NCI-H748 (cell line): ENCODE measurements at regions not wholly inside any gene's neighbourhood (a gene's known extent, or its start where the extent isn't known, plus 50 kb on each side); places are given as distances from the start of the nearest gene placed in this dataset.
"Not testable (repeated sequence)": the region's sequence is repeated elsewhere in the genome, so short reads cannot be mapped to it uniquely, and the experiment has no call there.

ENCODE experiments used
- DNase-seq: peaks from one replicate; lab custom pipeline; 2025; ENCODE audit not compliant: unreplicated experiment; lab: John Stamatoyannopoulos, UW

DNA sequence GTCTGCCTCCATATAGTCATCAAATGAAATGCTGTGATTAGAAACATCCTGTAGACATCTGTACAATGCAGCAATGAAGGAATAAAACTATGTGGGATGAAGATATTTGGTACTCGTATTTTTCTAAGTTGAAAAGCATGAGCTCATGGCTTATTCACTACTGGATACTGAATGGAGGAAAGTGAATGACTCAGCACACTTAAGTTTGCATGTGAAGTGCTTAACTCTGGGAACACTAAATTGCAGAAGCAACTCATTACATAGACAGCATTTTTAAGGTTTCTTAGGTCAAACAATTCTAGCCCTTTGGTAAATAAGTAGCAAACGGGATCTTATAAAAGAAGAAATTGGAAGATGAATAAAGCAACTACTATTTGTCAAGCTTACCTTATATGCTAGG, 429.0 kb upstream of the MIR17HG start:
- DNase-seq: no peak

DNA sequence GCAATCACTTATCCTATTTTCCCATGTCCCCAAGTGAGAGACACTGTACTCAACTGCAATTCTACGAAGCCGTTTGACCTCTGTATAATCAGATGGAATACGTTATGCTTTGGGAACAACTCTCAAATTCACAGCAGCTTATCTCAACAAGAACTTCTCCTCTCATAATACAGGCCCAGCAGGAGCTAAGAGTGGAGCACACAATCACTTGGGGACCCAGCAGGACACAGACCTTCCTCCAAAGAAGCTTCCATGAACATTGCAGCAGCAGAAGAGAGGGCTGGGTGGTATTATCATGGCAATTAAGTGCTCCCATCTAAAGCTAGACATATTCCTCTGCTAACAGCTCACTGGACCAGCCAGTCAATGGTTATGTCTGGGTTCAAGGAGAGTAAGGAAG, 428.3 kb upstream of the MIR17HG start:
- no peak for DNase-seq

DNA sequence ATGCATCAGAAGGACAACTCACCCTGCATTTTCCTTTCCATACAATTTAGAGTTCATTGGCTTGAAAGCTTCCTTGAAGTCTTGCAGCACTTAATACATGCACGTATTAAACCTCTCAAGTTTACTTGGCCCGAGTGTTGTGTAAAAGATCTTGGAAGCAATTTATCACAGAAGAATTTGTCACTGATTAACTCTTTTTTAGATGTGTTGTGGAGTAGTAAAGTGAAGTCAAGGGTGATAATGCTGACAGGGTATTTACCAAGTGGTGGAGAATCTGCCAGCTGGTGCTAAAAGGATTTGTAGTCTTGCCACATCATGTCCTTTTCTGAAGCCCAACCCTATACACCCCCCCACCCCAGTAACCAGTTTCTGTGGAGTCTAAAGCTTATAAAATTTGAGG, 421.0 kb upstream of the MIR17HG start:
- DNase-seq: no peak

DNA sequence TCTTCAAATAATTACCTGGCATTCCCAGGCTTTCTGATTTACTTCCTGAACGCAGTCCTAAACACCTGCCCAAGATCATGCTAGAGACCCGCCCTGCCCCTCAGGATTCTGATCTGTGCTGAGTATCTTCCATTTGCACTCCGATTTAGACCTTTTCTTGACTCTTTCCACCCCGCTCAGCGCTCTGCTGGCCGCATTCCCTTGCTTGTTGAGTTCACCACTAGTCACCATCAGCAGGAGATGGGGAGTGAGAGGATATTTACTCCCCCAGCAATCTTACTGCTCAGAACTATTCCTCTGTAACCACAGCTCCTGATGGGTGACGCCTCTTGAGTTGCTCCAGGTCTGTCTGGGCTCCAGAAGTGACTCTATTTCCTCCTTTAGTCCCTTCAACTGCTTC, 419.4 kb upstream of the MIR17HG start:
- no peak for DNase-seq

DNA sequence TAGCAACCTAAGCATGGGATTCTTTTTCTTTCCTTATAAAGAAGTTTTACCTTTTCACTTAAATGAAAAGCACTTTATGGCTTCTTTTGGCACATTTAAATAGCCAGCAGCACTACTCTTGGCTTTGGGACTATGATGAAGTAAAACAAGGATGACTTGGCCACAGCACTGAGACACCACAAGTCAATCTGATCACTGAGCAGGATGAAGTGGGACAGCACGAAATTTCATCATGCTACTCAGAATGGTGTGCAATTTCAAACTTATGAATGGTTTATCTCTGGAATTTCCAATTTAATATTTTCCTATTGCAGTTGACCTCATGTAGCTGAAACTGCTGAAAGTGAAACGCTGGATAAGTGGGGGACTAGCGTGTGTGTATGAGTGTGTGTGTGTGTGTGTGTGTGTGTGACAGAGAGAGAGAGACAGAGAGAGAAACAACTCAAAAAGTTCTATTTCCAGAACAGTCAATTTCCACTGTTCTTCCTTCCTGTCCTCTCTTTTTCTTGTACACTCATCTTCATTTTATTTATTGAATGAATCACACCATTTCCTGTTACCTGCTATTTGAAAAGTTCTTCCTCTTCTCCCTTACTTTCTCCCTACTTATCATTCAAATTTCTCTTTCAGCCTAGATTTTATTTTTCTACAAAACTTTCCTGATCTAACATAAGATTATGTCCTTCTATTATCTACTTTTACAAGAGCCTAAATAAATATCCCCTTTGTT, 414.2 kb upstream of the MIR17HG start:
- DNase-seq: no peak

DNA sequence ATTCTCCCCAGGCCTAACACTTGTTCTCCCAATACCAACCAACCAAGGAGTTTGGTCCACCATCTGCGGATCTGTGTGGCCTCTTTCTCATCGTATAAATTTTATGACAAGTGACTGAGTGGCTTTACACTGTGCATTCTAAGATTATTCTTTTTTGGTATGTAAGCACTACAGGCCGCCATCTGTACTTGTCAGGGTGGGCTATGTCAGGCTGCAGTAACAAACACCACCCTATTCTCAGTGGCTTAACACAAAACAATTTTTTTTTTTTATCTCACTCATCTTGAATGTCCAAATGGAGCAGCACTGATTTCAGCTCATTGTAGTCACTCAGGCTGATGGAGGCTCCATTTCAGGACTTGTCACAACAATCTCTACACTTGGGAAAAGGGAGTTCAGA, 412.7 kb upstream of the MIR17HG start:
- no peak for DNase-seq

DNA sequence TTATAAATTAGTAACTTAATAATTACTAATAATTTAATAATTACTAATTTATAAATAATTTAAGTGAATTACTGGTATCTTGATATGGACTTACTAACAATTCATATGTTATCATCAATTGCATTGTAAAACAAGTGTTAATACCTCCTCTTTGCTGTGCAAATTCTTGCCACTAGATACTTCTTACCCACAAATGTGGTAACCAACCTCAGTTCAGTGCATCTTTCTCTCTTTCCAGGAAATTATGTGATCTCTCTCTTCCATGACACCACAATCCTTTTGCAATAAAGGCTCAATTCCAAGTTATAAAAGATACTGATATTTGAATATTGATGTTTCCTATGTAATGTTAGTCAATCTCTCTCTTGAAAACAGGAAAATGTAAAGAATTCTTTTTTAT, 408.6 kb upstream of the MIR17HG start:
- no peak for DNase-seq

DNA sequence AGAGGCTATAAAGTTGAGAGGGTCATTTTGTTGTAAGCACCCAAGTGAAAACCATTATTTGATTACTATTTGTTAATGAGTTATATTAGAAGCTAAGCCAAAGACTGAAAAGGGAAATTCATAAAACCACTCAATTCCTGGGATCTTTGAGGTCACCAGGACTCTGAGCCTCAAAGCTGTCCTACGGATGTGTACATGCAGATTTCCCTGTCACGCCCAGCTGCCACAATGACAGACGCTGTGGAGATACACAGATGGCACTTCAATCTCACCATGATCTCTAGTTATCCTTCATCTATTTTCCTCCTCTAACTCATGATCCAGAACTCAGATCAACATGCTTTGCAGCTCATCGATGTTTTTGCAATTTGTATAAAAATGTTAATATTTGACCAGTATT, 403.5 kb upstream of the MIR17HG start:
- peak; percentile 36 for DNase-seq

DNA sequence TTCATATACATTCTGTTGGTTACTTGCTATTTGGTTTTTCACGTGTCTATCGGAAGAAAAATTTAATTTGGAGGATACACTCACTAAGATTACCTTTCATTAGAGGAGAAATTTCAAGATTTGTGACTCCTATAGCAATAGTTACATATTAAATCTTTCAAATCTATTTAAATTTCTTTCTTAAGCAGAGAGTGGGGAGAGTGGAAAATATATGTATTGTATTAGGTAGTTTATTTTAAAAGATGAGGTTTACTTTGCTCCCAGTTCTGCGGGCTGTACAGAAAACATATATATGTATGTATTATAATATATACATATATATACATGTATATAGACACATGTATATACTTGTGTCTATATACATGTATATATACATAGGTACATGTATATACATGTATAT, 402.3 kb upstream of the MIR17HG start:
- DNase-seq: not testable (repeated sequence)

DNA sequence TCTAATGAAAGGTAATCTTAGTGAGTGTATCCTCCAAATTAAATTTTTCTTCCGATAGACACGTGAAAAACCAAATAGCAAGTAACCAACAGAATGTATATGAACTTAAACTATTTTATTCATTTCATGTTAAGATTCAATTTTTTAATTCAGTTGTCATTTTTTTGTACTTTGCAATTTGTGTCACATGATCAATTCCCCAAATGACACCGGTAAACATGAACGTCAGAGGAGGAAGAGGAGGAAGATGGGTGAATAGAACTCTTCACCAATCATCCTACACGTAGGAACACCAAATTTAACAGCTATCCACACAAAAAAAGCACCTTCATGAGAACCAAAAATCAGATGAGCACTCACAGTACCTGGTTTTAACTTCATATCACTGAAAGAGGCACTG, 401.4 kb upstream of the MIR17HG start:
- DNase-seq: not testable (repeated sequence)

DNA sequence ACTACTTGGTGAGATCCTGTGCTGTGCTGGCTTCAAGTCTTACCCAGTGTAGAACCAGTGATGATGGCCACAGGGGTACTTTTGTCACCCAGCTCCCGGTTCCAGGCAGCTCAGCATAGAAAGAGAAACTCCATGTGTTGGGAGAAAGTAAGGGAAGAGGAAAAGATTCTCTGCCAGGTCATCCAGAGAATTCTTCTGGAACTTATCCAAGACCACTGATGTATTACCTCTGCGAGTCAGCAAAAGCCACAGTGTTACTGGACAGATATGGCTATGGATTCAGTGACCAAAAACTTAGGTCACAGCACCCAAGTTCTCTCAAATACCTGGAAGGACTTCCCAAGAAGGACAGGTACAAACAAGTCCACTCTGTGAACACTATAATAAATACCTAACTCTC, 399.5 kb upstream of the MIR17HG start:
- DNase-seq: no peak

DNA sequence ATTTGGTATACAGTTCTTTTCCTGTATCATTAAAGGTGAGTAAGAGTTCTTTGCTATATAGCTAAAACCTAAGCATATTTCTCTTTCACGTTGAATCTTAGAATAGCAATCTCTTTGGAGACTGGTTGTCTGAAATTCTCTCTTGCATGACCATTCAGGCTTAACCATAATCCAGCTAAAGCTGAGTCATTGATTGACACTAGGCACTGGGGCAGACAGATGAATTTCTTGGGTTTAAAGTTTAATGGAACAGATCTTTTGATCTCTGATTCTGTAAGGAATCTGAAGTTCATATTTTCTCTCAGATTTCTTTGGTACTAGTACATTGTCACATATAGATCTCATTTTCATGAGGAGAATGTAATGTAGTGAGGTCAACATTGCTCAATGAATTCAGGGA, 397.3 kb upstream of the MIR17HG start:
- no peak for DNase-seq

DNA sequence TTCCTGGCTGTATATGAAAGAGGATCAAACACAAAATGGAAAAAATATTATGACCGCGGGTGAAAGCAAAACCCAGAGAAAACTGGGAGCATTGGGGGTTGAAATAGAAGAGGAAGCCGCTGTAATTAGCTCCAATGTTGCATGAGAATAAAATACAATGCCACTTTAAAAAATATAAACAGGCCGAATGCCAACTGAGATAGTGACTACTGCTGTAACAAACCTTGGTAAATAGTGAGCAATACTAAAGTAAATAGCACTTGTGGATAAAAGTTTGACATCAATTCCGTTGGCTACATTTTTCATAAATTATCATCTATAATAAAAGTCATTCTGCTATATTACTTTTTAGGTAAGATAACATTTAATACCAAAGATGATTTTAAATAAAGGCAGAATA, 395.8 kb upstream of the MIR17HG start:
- DNase-seq: no peak

DNA sequence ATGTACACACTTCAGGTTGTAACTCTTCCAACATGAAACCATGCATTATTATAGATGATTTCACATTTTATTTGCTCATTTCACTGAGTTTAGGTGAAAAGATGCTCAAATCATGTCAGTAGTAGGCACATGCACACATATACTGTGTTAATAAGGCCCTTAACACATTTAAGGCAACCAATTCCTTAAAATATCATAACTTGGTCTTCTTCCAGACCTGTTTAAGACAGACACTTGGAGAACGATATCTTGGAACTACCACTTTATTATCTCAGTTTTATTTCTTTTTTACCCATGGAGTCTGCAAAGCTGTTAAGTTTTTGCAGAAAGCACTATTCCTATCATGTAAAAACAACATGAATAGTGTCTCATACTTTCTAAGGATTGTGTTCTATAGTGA, 395.2 kb upstream of the MIR17HG start:
- DNase-seq: no peak

DNA sequence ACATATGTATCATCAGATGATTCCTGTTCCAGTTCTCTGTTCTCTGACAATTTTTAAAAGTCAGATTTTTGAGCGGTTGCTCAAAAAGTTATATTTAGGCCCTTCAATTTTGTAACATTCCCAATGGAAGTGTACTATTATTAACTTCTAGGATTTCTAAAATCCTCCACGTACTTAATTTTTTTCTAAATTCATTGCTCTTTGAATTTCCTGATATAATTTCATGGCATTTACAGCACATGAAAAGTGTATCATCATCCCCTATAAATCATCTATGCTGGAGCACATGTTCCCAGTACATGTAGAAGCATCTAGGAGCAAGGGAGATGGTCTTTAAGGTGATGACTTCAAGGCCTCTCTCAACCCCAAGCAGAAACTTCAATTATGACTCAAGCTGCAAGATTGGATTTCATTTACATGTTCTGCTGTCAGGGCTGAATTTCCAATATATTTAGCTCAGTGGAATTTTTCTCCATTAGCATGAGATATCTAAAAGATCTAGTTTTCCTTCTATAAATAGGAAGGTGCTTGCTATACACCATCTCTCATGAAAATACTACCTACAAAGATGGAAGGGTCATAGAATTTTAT, 392.8 kb upstream of the MIR17HG start:
- DNase-seq: no peak

DNA sequence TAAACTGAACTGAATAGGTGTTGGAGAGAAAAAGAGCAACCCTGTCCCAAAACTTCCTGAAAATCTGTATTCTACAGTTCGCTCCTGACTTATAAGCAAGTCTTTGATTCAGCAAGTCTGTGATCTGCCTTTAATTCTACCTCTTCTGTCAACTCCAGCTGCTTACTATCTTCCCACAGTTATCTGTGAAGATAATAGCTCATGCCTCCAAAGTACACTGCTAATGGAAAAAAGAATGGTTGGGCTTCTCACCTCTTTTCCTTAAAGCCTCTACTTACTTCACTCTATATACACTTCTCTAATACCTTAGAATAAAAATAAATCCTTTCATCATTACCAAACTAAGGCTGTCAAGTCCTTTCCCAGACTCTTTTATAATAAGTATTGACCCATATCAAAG, 391.5 kb upstream of the MIR17HG start:
- DNase-seq: peak; percentile 4

DNA sequence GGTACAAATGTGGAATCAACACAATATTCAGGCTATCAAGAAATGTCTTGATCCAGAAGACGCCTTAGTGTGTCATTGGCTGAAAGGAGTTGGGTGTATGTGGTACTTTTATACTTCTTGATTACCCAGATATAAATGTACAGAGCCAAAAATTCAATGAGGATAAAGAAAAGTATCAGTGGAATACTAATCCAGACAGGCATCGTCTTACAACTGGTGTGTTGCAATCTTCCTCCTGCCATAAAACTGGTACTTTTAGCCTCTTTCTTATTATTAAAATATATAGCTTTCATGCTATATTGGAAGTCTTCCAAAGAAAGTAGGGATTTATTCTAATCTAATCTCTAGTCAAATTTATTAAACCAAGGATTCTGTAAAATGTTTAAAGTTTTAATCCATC, 388.6 kb upstream of the MIR17HG start:
- DNase-seq: no peak

DNA sequence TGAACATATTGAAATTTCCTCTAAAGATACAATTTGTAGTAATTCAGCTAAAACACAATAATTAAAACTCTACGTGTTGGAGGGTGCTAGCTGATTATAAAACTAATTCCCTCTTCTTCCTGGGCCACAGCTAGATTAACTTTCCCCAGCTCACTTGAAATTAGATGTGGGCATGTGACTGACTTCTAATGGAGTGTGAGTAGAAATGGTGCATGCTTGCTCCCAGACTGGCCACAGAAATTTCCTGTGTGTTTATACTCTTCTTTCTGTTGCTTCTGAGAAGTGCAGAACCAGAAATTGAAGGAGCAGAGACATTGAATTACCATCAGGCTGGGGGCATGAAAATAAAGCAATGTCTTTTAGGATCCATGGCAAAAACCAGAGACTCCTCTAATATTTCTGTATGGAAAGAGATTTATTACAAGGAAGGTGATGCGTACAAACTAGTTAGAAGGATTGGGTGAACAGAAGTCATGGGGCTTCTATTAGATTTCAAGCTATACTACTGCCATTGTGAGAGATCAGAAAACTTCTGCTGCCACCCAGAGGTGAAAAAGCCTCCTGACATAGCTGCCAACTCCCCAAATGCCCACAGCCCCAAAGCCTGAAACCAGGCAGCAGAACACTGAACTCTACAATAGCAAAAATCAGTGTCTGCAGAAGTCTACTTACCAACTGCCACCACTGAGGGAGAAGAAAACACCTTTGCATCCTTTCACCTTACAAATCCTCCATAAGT, 379.2 kb upstream of the MIR17HG start:
- DNase-seq: peak; percentile 57

DNA sequence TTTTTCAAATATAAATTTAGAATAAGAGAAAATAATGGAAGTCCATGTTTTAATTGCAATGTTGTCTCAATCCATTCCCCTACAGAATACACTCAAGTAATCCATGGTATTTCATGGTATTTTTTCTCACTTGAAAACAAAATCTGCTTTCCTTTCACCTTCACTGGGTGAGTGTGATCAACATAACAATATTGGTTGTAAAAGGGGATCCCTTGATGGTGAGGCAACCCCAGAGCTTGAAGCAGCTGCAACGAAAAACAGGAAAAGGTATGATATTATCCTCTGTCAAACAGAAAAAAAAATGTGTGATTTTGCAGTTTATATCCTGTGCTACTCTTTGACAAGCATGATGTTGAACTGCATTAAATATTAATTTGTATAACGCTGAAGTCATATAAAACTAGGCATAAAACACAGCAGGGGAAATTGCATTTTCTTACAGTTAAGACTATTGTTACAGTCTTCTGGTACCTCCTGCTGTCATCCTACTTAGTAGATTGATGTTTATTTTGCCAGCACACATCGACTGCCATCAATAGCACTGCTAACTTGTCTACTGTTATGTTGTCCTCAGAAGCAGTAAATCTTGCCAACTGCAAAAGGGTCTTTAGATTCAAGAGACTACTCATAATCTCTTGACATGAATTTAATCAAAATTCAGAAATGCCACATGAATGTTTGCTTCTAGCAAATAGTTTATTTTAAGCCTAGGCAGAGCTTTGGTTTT, 373.1 kb upstream of the MIR17HG start:
- peak; percentile 40 for DNase-seq

DNA sequence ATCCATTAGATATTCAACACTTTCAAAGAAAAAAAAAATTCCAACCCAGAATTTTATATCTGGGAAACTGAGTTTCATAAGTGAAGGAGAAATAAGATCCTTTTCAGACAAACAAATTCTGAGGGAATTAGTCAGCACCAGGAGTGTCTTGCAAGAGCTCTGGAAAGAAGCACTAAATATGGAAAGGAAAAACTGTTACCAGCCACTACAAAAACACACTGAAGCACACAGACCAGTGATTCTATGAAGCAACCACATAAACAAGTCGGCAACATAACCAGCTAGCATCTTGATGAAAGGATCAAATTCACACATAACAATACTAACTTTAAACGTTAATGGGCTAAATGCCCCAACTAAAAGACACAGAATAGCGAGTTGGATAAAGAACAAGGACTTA, 368.4 kb upstream of the MIR17HG start:
- no peak for DNase-seq

DNA sequence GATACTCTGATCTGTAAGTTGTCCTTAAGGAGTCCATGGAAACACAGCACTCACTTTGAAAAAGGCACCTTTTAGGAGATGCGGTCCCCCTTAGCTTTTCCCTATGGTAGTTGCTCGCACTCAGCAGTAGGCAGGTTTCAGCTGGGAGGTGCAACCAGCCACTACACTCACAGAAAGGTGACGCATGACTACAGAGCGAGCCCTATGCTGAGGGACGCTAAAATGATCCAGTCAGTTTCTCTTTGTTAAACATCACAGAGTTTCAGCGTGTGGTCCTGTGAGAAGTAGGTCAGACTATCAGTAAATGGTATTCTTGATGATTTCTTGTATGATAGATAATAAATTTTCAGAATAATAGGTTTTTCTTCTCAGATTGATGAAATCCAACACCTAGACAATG, 362.7 kb upstream of the MIR17HG start:
- DNase-seq: peak; percentile 10

DNA sequence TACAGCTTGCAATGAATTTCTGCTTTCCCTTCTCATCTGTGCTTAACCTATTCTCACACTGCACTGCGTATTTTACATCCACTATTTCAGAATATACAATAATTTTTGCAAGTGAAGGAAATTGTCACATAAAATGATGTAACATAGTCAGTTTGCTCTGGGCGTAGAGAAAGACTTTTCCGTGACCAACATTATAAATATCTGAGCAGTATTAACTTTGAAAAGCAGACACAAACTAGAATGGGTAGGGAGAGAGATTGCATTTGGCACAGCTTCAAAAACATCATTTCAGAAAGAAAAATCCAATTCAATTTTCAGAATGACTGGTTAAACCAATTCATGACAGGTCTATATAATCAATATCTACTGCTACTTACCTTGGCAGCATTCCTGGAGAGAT, 352.5 kb upstream of the MIR17HG start:
- DNase-seq: no peak
